ENCODE measurements at regions not wholly inside any gene's neighbourhood (a gene's known extent, or its start where the extent isn't known, plus 50 kb on each side); places are given as distances from the start of the nearest gene placed in this dataset.
A peak's percentile ranks its signal among the peaks of the same experiment; 100 is the strongest.
"Not testable (repeated sequence)": the region's sequence is repeated elsewhere in the genome, so short reads cannot be mapped to it uniquely, and the experiment has no call there.

DNA sequence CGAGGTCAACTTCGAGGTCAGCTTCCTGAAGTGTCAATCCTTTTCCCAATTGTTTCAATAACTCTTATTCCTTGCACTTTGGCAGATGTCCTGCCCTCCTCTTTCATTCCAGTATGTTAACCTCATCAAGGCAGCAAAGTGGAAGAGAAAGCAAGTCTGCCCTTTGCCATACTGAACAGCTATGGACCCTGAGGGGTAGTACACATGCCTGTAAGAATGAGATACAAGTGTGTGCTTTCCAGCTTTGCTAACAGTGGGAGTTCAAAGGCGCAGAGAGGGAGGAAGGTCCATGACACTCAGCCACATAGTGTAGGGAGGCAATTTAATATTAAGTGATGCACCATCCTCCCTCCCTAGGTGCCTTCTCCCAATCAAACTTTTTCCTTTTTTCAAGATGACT lies 96.4 kb upstream of the ZCCHC13 start:
- no peaks in the 10 kb centered on the region for H3K79me2 ChIP-seq (ENCODE audit: control insufficient read depth, insufficient read depth, low read length)
- WGBS (ENCODE audit: extremely low coverage, insufficient coverage, low lambda C conversion rate) = no CpG with 5 or more reads among the region's 3 CpGs
- no peak overlapping the region for H4K8ac ChIP-seq (ENCODE audit: low read depth, low read length)
- H3K9ac ChIP-seq (ENCODE audit: low read length) = no peak overlapping the region
- H3K4me2 ChIP-seq (ENCODE audit: low read length) = no peak overlapping the region
- H3K27ac ChIP-seq (ENCODE audit: low read depth, low read length) = no peak overlapping the region
- no peak overlapping the region for H2AK5ac ChIP-seq (ENCODE audit: low read length)
- H3K36me3 ChIP-seq (ENCODE audit: control insufficient read depth, insufficient read depth, low read length) = no peaks in the 10 kb centered on the region
- no peak for DNase-seq
- H3K23ac ChIP-seq (ENCODE audit: low read length) = no peak overlapping the region
- H3K18ac ChIP-seq (ENCODE audit: low read length) = no peak overlapping the region
- H3K4ac ChIP-seq (ENCODE audit: low read depth, low read length) = no peak overlapping the region
- no peaks in the 10 kb centered on the region for H3K27me3 ChIP-seq (ENCODE audit: insufficient read depth, low read length, poor library complexity)
- no peak overlapping the region for H2BK15ac ChIP-seq (replicated peaks; ENCODE audit: low read depth)
- no peak overlapping the region for H4K5ac ChIP-seq (ENCODE audit: low read length)
- no peak overlapping the region for H3K4me3 ChIP-seq (ENCODE audit: low read length)
- no peaks in the 10 kb centered on the region for H3K79me1 ChIP-seq (ENCODE audit: low read length)
- no peak overlapping the region for H3K56ac ChIP-seq (ENCODE audit: low read length)
- no peaks in the 10 kb centered on the region for H3K4me1 ChIP-seq (ENCODE audit: control insufficient read depth, low read depth, low read length)
- H2BK5ac ChIP-seq (ENCODE audit: low read length) = no peak overlapping the region
- no peak overlapping the region for H2BK120ac ChIP-seq (ENCODE audit: low read depth, low read length)

DNA sequence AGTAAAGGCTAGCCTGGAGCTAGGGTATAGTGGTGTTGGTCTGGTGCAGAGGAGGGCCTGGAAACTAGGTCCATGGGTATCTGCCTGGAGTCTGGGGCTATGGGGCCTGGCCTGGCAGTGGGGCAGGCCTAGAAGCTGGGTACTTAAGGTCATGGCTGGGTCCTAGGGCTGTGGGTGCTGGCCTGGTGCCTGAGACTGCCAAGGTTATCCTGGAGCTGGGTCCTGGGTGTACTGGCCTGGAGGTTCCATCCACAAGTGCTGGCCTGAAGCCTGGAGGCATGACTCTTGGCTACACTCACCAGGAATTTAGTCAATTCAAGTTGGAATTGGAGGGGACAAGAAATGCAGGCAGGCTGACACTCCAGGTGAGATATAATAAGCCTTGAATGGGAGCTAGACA lies 108.4 kb upstream of the ZCCHC13 start:
- no peak overlapping the region for H4K5ac ChIP-seq (ENCODE audit: low read length)
- no peak overlapping the region for H2AK5ac ChIP-seq (ENCODE audit: low read length)
- no peak overlapping the region for H2BK5ac ChIP-seq (ENCODE audit: low read length)
- H3K27ac ChIP-seq (ENCODE audit: low read depth, low read length) = no peak overlapping the region
- no peaks in the 10 kb centered on the region for H3K4me1 ChIP-seq (ENCODE audit: control insufficient read depth, low read depth, low read length)
- no peak overlapping the region for H3K4me2 ChIP-seq (ENCODE audit: low read length)
- no peaks in the 10 kb centered on the region for H3K36me3 ChIP-seq (ENCODE audit: control insufficient read depth, insufficient read depth, low read length)
- no peak overlapping the region for H3K4me3 ChIP-seq (ENCODE audit: low read length)
- no peak overlapping the region for H2BK15ac ChIP-seq (replicated peaks; ENCODE audit: low read depth)
- no peaks in the 10 kb centered on the region for H3K79me2 ChIP-seq (ENCODE audit: control insufficient read depth, insufficient read depth, low read length)
- no peaks in the 10 kb centered on the region for H3K27me3 ChIP-seq (ENCODE audit: insufficient read depth, low read length, poor library complexity)
- DNase-seq = no peak
- no peak overlapping the region for H3K23ac ChIP-seq (ENCODE audit: low read length)
- no peak overlapping the region for H3K4ac ChIP-seq (ENCODE audit: low read depth, low read length)
- no peaks in the 10 kb centered on the region for H3K79me1 ChIP-seq (ENCODE audit: low read length)
- no peak overlapping the region for H4K8ac ChIP-seq (ENCODE audit: low read depth, low read length)
- no peak overlapping the region for H3K56ac ChIP-seq (ENCODE audit: low read length)
- H3K18ac ChIP-seq (ENCODE audit: low read length) = no peak overlapping the region
- H3K9ac ChIP-seq (ENCODE audit: low read length) = no peak overlapping the region
- no peak overlapping the region for H2BK120ac ChIP-seq (ENCODE audit: low read depth, low read length)

DNA sequence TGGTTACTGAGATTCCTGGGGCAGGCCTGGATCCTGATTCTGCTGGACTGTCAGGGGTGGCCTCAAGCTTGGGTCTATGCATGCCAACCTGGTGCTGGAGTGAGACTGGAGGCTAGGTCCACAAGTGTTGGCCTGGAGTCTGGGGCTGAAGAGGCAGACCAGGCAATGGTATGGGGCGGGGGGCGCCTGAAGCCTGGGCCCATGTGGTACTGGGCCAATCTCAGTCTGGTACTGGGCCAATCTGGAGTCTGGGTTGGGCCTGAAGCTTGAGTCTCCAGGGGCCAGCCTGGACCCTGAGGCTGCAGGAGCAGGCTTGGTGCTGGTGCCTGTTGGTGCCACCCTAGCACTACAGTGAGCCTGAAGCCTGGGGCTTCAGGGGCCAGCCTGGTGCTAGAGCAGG lies 108.9 kb upstream of the ZCCHC13 start:
- H3K4me1 ChIP-seq (ENCODE audit: control insufficient read depth, low read depth, low read length) = no peaks in the 10 kb centered on the region
- DNase-seq = no peak
- no peak overlapping the region for H2BK15ac ChIP-seq (replicated peaks; ENCODE audit: low read depth)
- no peak overlapping the region for H3K56ac ChIP-seq (ENCODE audit: low read length)
- no peak overlapping the region for H3K23ac ChIP-seq (ENCODE audit: low read length)
- H3K27ac ChIP-seq (ENCODE audit: low read depth, low read length) = no peak overlapping the region
- H2BK120ac ChIP-seq (ENCODE audit: low read depth, low read length) = no peak overlapping the region
- no peaks in the 10 kb centered on the region for H3K79me1 ChIP-seq (ENCODE audit: low read length)
- no peak overlapping the region for H3K9ac ChIP-seq (ENCODE audit: low read length)
- H3K4me3 ChIP-seq (ENCODE audit: low read length) = no peak overlapping the region
- H3K4me2 ChIP-seq (ENCODE audit: low read length) = no peak overlapping the region
- H2AK5ac ChIP-seq (ENCODE audit: low read length) = no peak overlapping the region
- no peaks in the 10 kb centered on the region for H3K27me3 ChIP-seq (ENCODE audit: insufficient read depth, low read length, poor library complexity)
- H3K18ac ChIP-seq (ENCODE audit: low read length) = no peak overlapping the region
- H3K36me3 ChIP-seq (ENCODE audit: control insufficient read depth, insufficient read depth, low read length) = no peaks in the 10 kb centered on the region
- H2BK5ac ChIP-seq (ENCODE audit: low read length) = no peak overlapping the region
- no peaks in the 10 kb centered on the region for H3K79me2 ChIP-seq (ENCODE audit: control insufficient read depth, insufficient read depth, low read length)
- no peak overlapping the region for H4K8ac ChIP-seq (ENCODE audit: low read depth, low read length)
- no peak overlapping the region for H3K4ac ChIP-seq (ENCODE audit: low read depth, low read length)
- WGBS (ENCODE audit: extremely low coverage, insufficient coverage, low lambda C conversion rate) = no CpG with 5 or more reads among the region's 2 CpGs
- no peak overlapping the region for H4K5ac ChIP-seq (ENCODE audit: low read length)

DNA sequence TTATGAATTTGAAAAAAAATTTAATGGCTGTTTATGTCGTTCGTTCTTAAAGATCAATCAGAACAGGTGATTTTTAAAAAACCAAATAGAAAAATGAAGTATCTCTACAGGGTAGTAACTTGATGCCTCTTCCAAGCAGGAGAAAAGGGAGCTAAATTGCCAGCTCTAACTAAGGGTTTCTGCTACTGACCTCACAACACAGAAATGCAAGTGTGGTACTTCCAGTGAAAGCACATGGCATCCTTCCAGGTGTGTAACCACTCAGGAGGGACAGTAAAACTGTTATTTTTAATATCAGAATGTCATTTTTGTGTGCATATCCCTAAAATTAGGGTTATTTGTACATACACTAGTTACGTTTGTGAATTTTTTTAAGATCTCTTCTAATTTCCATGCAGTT lies 116.8 kb upstream of the ZCCHC13 start:
- Histone ChIP-seq H2BK120ac (ENCODE audit: low read depth, low read length) (no peak overlapping the region), H3K23ac (ENCODE audit: low read length) (no peak overlapping the region), H3K4ac (ENCODE audit: low read depth, low read length) (no peak overlapping the region), H3K79me1 (ENCODE audit: low read length) (no peaks in the 10 kb centered on the region), H3K4me1 (ENCODE audit: control insufficient read depth, low read depth, low read length) (no peaks in the 10 kb centered on the region), H2BK15ac (replicated peaks; ENCODE audit: low read depth) (no peak overlapping the region), H3K56ac (ENCODE audit: low read length) (no peak overlapping the region), H4K5ac (ENCODE audit: low read length) (no peak overlapping the region), H3K27me3 (ENCODE audit: insufficient read depth, low read length, poor library complexity) (no peaks in the 10 kb centered on the region), H3K27ac (ENCODE audit: low read depth, low read length) (no peak overlapping the region), H2AK5ac (ENCODE audit: low read length) (no peak overlapping the region), H3K36me3 (ENCODE audit: control insufficient read depth, insufficient read depth, low read length) (no peaks in the 10 kb centered on the region), H3K9ac (ENCODE audit: low read length) (no peak overlapping the region), H3K4me3 (ENCODE audit: low read length) (no peak overlapping the region), H2BK5ac (ENCODE audit: low read length) (no peak overlapping the region), H4K8ac (ENCODE audit: low read depth, low read length) (no peak overlapping the region), H3K18ac (ENCODE audit: low read length) (no peak overlapping the region), H3K79me2 (ENCODE audit: control insufficient read depth, insufficient read depth, low read length) (no peaks in the 10 kb centered on the region), H3K4me2 (ENCODE audit: low read length) (no peak overlapping the region)
- DNase-seq = no peak
- no CpG with 5 or more reads among the region's 3 CpGs for WGBS (ENCODE audit: extremely low coverage, insufficient coverage, low lambda C conversion rate)

DNA sequence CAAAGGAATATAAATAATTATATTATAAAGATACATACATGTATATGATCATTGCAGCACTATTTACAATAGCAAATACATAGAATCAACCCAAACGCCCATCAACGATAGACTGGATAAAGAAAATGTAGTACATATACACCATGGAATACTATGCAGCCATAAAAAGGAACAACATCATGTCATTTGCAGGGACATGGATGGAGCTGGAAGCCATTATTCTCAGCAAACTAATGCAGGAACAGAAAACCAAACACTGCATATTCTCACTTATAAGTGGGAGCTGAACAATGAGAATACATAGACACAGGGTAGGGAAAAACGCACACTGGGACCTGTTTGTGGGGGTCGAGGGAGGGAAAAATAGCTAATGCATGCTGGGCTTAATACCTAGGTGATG lies 120.9 kb upstream of the ZCCHC13 start:
- not testable (repeated sequence) for H3K4me1 ChIP-seq (ENCODE audit: control insufficient read depth, low read depth, low read length); H3K23ac ChIP-seq (ENCODE audit: low read length); H4K8ac ChIP-seq (ENCODE audit: low read depth, low read length); DNase-seq; H4K5ac ChIP-seq (ENCODE audit: low read length); H3K56ac ChIP-seq (ENCODE audit: low read length); H3K27ac ChIP-seq (ENCODE audit: low read depth, low read length); H3K4ac ChIP-seq (ENCODE audit: low read depth, low read length); H3K18ac ChIP-seq (ENCODE audit: low read length); H3K79me1 ChIP-seq (ENCODE audit: low read length); H3K27me3 ChIP-seq (ENCODE audit: insufficient read depth, low read length, poor library complexity); H3K4me3 ChIP-seq (ENCODE audit: low read length); H2AK5ac ChIP-seq (ENCODE audit: low read length); H3K36me3 ChIP-seq (ENCODE audit: control insufficient read depth, insufficient read depth, low read length); H3K4me2 ChIP-seq (ENCODE audit: low read length); H2BK120ac ChIP-seq (ENCODE audit: low read depth, low read length); H3K9ac ChIP-seq (ENCODE audit: low read length); H2BK5ac ChIP-seq (ENCODE audit: low read length); H2BK15ac ChIP-seq (replicated peaks; ENCODE audit: low read depth); H3K79me2 ChIP-seq (ENCODE audit: control insufficient read depth, insufficient read depth, low read length)
- no CpG with 5 or more reads among the region's 4 CpGs for WGBS (ENCODE audit: extremely low coverage, insufficient coverage, low lambda C conversion rate)

DNA sequence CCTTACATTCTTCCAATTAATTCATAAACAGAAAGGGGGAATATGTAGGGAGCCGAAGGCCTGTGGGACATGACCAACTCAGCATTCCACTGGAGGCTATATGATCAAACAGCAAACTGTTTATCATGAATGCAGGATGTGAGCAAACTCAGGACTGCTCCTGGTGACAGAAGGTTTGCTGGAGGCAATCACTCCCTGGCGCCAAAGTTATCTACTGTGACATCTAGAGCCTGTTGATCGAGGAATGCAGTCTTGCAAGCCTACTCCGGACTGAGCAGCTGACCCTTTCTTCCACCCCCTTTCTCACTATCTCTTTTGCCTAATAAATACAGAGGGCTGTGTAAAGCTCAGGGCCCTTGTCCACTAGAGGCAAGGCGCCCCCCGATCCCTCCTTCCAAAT lies 122.0 kb upstream of the ZCCHC13 start:
- not testable (repeated sequence) for H3K4me2 ChIP-seq (ENCODE audit: low read length); H3K4ac ChIP-seq (ENCODE audit: low read depth, low read length); H2BK5ac ChIP-seq (ENCODE audit: low read length); H3K27ac ChIP-seq (ENCODE audit: low read depth, low read length); H3K18ac ChIP-seq (ENCODE audit: low read length); H3K56ac ChIP-seq (ENCODE audit: low read length); H2AK5ac ChIP-seq (ENCODE audit: low read length); H3K27me3 ChIP-seq (ENCODE audit: insufficient read depth, low read length, poor library complexity); H3K4me3 ChIP-seq (ENCODE audit: low read length); H3K4me1 ChIP-seq (ENCODE audit: control insufficient read depth, low read depth, low read length); H2BK120ac ChIP-seq (ENCODE audit: low read depth, low read length); H3K9ac ChIP-seq (ENCODE audit: low read length); H2BK15ac ChIP-seq (replicated peaks; ENCODE audit: low read depth); H3K79me1 ChIP-seq (ENCODE audit: low read length); H3K36me3 ChIP-seq (ENCODE audit: control insufficient read depth, insufficient read depth, low read length); H4K5ac ChIP-seq (ENCODE audit: low read length); H3K23ac ChIP-seq (ENCODE audit: low read length); H4K8ac ChIP-seq (ENCODE audit: low read depth, low read length); H3K79me2 ChIP-seq (ENCODE audit: control insufficient read depth, insufficient read depth, low read length)
- DNase-seq = peak; percentile 86
- no CpG with 5 or more reads among the region's 6 CpGs for WGBS (ENCODE audit: extremely low coverage, insufficient coverage, low lambda C conversion rate)

Measured in mesendoderm (in vitro differentiated cells).